Activated CD4-positive, alpha-beta T cell treated with anti-CD3 and anti-CD28 coated beads for 48 hours (primary cell): ENCODE measurements at regions not wholly inside any gene's neighbourhood (a gene's known extent, or its start where the extent isn't known, plus 50 kb on each side); places are given as distances from the start of the nearest gene placed in this dataset.

Experiments used
- DNase-seq: peaks from one replicate; pipeline ENCODE4 v3.0.0-alpha.2; 2020

GRCh38 chr9:108545436-108545835, 310.4 kb downstream of the ACTL7B start:
- no peak for DNase-seq

- DNase-seq = no peak
These were observed 310.9 kb downstream of the ACTL7B start for GRCh38 chr9:108544866-108545265.

GRCh38 chr9:108543251-108543778, 312.5 kb downstream of the ACTL7B start:
- no peak for DNase-seq

- DNase-seq = no peak
These were observed 318.0 kb downstream of the ACTL7B start for GRCh38 chr9:108537756-108538155.

- no peak for DNase-seq
These were observed 318.8 kb downstream of the ACTL7B start for GRCh38 chr9:108536836-108537601.

- no peak for DNase-seq
These were observed 320.3 kb downstream of the ACTL7B start for GRCh38 chr9:108535526-108535925.

- DNase-seq = no peak
These were observed 321.0 kb downstream of the ACTL7B start for GRCh38 chr9:108534741-108535140.

GRCh38 chr9:108530141-108530540, 325.6 kb downstream of the ACTL7B start:
- no peak for DNase-seq

- no peak for DNase-seq
These were observed 327.6 kb downstream of the ACTL7B start for GRCh38 chr9:108528231-108528630.

GRCh38 chr9:108526518-108526917, 329.3 kb downstream of the ACTL7B start:
- DNase-seq = no peak

GRCh38 chr9:108525186-108525585, 330.6 kb downstream of the ACTL7B start:
- DNase-seq = no peak

GRCh38 chr9:108521063-108521590, 334.7 kb downstream of the ACTL7B start:
- DNase-seq = no peak

GRCh38 chr9:108519437-108519836, 336.3 kb downstream of the ACTL7B start:
- DNase-seq = no peak

GRCh38 chr9:108517651-108518365, 338.0 kb downstream of the ACTL7B start:
- DNase-seq = no peak

GRCh38 chr9:108516391-108516790, 339.4 kb downstream of the ACTL7B start:
- DNase-seq = no peak

- DNase-seq = no peak
These were observed 339.9 kb downstream of the ACTL7B start for GRCh38 chr9:108515856-108516255.

- no peak for DNase-seq
These were observed 343.2 kb downstream of the ACTL7B start for GRCh38 chr9:108512426-108513173.

GRCh38 chr9:108511307-108511706, 344.5 kb downstream of the ACTL7B start:
- DNase-seq = no peak

GRCh38 chr9:108496846-108497245, 358.9 kb downstream of the ACTL7B start:
- DNase-seq = no peak

GRCh38 chr9:108489567-108489966, 366.2 kb downstream of the ACTL7B start:
- no peak for DNase-seq

GRCh38 chr9:108486831-108487230, 369.0 kb downstream of the ACTL7B start:
- DNase-seq = no peak

- no peak for DNase-seq
These were observed 371.3 kb downstream of the ACTL7B start for GRCh38 chr9:108484468-108484867.

- no peak for DNase-seq
These were observed 372.1 kb downstream of the ACTL7B start for GRCh38 chr9:108483676-108484075.
